ENCODE measurements at regions not wholly inside any gene's neighbourhood (a gene's known extent, or its start where the extent isn't known, plus 50 kb on each side); places are given as distances from the start of the nearest gene placed in this dataset.
"Not testable (repeated sequence)": the region's sequence is repeated elsewhere in the genome, so short reads cannot be mapped to it uniquely, and the experiment has no call there.

DNA sequence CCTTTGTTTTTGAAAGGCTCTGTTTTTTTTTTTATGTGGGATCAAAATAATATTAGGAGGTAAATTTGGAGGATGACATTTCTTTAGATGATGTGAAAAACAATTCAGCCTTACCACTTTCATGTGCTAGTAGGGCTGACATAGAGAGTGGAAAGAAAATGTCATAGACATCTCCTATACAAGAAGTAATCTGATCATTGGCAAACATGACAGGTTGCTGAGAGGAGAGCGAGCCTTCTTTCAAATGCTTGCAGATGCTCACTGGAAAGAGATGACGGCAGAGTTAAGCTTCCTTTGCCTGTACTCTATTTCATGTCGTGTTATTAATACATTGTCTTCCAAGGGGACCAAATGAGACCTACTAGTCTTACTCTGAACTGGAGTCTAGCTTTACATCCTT, 160.1 kb upstream of the DAP start:
- no peak for DNase-seq

DNA sequence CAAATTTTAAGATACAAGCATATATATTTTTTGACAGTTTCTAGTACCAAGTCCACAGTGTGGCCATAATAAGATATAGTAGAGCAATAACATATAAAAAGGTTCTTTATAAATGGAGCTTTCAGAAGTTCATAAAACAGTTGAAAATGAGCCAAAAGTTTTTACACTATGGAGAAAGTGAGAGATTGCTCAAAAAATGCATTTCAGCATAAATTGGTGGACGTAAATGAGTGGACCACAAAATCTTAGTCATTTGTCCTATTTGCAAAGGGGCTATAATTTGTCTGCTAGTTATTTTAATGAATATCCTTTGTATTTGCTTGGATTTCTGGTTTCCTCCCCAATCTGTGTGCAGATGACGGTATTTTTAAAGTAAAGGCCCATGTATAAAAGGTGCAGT, 159.4 kb upstream of the DAP start:
- no peak for DNase-seq

DNA sequence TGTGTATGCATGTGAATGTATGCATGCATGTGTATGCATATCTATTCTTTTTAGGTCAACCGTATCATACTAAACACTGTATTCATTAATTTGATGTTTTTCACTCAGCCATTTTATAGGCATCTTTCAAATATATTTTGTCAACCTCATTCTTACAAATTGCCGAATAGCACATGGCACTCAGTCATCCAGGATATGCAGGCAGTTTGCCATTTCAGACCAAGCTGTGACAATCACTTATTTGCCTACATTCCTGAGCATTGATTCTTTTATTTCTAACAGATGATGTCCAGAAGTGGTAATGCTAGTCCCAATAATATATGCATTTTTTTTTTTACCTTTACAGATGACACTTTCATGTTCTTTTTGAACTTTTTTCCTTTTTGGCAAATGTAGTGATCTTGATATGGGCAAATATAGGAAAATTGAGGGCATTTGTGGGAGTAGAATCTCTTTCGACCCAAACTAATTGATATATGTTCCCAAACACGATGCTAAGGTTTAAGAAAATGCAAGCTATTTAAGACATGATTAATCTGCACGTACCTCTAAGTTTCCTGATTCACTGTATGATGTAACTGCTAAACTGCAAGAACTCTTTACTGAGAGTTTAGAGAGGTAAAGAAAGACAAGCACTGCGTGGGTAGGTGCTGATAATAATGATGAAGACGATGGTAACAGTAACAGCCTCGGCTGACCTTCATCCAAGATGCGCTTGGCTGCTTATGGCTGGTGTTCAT, 153.9 kb upstream of the DAP start:
- DNase-seq: no peak

DNA sequence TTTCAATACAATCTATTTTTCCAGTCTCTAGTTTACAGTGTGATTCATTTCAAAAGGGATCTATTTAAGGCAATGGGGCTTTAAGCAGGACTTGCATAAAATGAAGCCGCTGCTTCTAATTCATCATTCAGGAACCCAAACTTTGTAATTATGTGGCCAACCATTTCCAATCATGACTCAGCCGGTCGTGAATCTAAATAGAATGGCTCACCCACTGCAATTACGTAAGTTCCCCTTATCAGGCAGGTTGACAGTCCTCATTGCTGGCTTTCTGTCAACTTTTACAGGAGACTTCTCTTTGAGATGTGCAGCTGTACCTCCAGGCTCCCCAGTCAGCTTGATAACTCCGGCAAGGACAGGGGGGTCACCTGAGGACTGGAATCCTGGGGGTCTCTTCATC, 152.8 kb upstream of the DAP start:
- DNase-seq: no peak

DNA sequence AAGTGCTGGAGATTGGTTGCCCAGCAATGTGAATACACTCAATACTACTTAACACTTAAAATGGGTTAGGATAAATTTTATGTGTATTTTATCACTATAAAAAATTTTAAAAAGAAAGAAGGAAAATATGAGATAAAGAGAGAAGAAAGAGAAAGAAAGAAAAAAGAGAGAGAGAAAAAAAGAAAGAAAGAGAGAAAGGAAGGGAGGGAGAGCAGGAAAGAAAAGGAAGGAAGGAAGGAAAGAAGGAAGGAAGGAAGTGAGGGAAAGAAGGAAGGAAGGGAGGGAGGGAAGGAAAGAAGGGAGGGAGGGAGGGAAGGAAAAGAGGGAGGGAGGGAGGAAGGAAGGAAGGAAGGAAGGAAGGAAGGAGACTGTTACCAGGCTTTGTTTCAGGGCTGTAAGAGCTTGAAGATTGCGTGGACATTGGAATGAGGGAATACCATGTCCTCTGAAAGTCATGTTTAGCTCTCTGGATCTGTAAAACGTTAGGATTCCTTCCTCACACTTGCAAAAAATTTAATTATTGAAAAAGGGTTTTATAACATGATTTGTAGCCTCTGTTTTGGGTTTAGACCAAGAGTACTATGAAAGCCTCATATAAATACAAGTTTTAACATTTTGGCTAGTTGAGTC, 152.3 kb upstream of the DAP start:
- DNase-seq: no peak

DNA sequence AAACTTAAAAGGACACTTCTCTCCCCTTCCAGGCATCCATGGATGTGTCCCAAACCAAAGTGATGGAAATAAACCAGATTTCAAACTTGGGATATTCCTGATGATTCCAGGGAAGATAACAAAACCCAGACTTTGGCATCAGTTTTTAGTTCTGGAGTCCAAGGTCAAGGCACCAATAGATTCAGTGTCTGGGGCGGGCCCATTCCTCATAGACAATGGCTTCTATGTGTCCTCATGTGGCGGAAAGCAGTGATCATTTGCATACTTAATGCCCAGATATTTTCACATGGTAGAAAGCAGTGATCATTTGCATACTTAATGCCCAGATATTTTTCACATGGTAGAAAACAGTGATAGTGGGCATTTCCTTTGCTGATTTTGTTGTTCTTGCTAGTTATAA, 151.4 kb upstream of the DAP start:
- no peak for DNase-seq

DNA sequence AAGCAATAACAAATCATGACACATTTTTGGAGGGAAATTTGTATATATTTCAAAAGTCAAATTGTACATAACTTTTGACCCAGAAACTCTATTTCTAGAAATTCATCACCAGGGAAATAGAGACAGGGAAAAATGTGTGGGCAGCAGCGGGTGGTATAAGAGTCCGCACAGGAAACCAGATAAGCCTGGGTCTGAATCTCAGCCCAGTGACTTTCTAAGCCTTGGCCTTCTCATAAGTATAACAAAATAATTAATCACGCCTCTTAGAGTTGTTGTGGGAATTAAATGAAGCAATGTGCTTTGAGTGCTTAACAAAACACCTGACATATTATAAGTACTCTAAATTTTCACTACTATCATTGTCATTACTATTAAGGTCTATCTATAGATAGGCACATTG, 149.2 kb upstream of the DAP start:
- no peak for DNase-seq

DNA sequence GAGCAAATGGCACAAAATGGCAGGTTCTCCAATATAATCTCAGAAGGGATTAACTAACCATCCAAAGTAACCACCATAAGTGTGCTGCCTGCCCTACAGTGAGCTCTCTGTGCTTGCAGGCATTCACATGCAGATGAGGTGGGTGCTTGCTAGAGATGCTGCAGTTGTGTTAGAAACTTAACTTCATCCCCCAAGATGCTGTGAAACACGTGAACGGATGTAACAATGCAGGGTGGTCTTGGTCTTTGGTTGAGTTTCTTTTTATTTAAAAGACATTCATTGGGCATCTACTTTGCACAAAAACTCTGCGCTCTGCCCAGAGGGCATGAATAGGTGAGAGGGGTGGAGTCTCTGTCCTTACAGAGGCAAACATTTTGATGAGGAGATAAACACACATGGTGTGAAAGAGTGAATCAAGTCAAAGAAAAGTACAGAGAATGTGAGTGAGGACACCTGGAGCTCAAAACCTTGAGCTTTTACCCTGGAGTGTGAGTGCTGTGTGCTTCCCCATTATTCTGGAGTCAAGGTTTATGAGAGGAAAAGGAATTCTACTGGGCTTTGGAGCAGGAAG, 143.9 kb upstream of the DAP start:
- no peak for DNase-seq

DNA sequence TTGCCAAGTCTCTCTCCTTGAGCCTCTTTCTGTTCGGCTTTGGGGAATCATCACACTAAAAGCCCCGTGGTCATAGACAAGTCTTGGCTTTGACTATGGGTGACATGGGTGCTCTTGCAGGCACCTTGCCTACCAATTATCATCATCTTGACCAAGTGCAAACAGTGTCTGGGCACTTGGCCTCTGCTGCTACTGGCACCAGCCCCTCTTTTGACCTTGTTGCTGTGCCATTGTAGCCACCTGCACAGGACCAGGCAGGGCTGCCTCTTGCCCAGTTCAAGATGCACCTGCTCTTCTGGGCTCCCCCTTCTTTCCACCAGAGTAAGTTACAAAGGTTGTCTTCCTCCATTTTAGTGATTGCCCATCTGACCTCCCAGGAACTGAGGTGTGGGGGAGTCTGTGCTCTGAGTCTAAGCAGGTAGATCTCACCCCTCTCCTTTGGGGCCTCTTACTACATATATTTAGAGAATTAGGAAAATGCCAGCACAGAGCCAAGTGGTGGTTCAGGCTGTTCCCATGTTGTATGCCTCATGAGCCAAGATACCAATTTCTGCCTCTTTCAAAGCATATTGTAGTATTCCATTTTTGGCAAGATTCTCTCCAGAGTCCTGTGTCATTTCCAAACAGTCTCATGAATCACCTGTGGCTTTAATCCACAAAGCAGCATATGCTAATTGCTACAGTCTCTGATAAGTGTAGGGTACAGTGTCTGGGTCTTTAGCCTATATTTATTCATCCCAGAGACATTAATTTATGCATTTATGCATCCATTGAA, 142.9 kb upstream of the DAP start:
- no peak for DNase-seq

DNA sequence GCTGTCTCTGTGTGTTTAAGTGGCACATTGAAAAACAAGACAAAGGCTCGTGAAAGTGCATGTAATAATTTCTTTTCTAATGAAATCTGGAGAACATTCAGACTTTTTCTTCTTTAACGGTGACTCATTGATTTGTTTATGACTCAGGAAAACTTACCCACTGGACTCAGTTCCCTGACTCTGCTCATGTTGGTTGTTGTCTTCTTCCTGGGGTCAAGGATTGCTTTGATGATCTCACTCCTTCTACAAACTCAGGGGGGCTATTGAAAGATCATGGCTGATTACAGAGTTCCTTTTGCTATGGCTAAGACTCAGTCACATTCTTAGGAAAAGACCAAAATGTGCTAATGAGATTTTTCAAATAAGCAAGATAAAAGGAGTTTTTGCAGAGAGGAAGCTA, 141.1 kb upstream of the DAP start:
- no peak for DNase-seq

DNA sequence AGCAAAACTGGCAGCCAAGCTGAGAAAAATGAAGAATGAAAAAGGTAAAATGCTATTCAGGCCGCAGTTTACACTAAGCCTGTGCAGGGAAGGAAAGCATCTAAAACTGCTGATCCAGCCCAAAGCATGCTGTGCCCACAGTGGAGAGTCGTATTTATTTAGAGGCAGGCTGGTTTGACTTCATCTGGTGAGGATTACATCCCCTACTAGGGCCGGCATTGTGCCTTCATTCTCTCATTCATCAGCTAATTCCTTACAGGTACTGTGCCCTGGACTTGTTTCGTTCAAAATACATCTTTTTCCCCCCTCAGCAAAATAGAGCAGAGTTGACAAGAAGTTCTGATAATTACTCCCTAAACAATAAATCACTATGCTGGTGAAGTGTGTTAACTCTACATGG, 137.5 kb upstream of the DAP start:
- no peak for DNase-seq

DNA sequence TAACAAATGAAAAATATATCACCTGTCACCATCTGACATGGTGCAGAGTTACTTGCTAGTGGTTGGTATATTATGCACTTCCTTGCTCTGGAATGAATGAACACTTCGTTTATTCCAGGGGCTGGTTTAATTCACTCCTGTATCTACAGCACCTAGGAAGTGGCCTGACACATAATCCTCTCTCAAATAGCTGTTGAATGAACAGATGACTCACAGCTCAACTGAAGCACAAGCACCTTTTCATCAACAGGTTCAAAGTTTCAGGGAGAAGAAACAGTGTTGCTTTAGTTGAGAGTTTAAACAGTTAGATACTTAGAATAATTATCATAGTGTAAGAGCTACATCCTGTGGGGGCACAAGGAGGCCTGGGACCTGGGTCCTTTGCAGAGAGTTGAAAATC, 135.0 kb upstream of the DAP start:
- no peak for DNase-seq

DNA sequence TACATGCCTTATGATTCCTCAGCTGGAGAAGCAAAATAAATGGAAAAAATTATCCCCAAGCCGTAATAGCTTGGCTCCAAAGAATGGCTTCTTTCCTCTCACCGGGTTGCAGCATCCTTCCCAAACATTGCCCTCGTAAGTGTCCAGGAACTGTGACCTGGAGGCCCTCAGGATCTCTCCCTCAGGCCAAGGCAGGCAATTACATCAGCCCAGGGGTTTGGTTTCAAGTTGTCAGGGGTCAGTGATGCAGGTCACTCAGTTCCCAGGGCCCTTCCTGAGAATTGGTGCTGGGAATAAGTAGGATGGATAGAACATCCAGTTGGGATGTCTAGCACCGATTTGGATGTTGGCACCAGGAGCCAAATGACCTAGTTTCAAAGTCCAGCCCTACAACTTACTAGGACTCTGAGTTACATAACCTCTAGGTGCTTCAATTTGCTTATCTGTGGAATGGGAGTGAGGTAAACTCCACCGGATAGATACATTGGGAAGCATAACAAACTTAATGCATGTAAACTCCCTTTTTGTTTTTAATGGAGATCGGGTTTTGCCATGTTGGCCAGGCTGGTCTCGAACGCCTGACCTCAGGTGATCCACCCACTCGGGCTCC, 133.5 kb upstream of the DAP start:
- no peak for DNase-seq

DNA sequence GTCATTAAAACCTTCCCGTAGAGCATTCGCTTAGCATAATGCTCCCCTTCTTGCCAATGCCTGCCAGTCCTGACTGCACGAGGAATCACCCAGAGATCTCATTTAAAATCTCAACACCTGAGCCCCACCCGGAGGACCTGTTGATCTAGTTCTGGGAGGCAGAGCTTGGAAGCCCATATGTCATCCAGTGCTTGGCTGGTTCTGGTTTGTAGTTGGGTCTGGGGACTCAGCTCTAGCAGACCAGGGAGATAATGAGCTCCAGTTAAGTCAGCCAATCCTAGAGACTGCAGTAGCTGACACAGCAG, 131.8 kb upstream of the DAP start:
- no peak for DNase-seq

DNA sequence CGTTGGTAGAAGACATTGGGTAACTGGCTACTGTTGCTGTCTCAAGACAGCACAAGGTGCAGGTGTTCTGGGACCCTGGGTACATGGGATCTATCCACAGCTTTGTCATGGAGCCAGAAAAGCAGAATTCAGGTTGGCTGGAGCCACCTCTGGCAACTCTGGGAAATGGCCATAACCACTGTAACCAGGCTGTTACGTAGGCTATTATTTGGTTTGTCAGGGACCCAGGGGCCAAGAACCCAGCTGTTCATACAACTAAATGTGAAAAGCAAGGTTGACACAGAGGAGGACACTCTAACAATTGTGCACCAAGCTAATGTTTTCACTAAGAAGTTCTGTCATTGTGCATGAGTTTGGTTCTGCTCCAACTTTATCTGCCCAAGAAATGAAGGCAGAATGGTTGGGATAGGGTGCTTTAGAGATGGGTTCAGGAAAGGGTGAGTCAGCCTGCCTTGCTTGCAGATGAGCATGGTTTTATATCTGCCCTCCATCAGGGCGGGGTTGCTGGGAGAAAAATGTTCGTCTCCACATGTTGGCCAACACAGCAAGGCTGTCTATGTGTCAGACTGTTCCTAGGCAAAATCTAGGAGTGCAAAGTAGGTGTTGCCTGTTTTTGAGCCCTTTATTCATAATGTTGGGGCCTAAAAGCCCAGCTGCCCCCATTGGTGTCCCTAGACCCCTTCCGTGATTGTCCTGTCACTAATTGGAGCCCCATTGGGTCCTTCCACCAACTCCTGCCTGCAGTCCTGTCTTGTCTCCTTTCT, 131.3 kb upstream of the DAP start:
- DNase-seq: no peak

DNA sequence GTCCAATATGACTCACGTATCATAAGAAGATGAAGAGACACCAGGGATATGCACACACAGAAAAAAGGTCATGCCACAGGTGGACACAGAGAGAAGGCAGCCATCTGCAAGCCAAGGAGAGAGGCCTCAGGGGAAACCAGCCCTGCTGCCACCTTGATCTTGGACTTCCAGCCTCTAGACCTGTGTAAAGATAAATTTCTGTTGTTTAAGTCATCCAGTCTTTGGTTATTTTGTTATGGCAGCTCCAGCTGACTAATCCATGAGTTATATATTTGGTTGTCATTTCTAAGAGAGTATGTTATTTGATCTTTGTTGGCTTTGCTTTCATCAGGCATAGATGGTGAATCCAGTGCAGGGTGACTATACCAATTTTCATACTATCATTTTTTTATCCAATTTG, 130.2 kb upstream of the DAP start:
- no peak for DNase-seq

DNA sequence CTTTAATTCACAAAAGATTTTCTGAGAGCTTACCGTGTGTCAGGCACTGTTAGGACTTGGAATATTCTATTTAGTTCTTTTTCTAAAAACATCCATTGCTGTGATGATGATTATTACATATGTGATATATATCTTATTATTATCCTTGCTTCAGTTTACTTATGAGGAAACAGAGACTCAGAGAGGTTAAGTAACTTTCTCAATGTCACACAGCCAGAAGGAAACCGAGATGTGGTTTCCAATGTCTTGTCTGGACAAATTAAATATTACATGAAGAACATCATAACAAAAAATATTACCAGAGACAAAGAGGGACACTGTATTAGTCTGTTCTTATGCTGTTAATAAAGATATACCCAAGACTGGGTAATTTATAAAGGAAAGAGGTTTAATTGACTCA, 125.5 kb upstream of the DAP start:
- no peak for DNase-seq

DNA sequence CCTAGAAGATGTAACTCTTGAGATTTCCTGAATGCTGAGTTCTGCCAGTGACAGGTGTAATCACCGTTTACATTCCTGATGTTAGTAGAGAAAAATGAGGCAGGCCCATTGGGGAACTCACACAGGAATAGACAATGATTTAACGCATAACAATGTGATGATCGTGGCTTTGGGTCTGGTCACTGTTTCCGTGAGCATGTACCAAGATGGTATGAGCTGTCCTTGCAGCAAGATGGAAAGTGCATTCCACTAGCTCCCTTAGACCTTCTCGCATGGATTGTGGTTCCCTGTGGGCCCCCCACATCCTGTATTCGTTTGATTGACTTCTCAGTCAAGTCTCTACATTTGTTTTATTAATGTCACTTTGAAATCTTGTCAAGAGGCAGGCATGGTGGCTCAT, 124.0 kb upstream of the DAP start:
- DNase-seq: no peak

DNA sequence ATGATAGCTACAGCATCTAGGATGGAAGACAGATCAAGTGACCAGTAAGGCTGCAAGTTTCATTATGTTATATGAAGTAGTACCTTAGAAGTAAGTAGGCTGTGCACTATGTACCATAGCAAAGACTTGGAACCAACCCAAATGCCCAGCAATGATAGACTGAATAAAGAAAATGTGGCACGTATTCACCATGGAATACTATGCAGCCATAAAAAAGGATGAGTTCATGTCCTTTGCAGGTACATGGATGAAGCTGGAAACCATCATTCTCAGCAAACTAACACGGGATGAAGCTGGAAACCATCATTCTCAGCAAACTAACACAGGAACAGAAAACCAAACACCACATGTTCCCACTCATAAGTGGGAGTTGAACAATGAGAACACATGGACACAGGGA, 122.9 kb upstream of the DAP start:
- not testable (repeated sequence) for DNase-seq

DNA sequence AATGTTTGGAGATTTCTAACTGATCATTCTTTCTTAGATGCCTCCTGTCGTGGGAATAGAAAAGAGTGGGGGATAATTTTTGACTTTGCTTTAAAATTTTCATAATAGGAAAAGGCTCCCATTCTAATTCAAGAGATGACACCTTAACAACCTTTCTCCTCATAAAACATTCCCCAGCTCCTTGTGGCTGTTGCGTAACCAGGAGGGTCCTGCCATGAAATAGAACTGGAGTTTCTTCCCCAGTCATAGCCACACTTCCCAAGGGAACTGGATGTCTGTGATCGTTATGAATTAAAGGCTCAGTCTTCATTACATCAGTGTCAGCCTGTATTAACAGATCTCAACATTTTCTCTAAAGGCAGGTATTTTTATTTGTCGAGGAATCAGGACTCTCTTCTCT, 119.9 kb upstream of the DAP start:
- no peak for DNase-seq

DNA sequence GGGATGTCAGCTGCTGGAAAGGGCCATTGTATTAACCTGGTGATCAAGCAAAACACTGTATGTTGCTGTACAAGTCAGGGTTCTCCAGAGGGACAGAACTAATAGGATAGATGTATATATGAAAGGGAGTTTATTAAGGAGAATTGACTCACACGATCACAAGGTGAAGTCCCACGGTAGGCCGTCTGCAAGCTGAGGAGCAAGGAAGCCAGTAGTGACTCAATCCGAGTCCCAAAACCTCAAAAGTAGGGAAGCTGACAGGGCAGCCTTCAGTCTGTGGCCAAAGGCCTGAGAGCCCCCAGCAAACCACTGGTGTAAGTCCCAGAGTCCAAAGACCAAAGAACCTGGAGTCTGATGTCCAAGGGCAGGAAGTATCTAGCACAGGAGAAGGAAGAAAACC, 116.0 kb upstream of the DAP start:
- not testable (repeated sequence) for DNase-seq

DNA sequence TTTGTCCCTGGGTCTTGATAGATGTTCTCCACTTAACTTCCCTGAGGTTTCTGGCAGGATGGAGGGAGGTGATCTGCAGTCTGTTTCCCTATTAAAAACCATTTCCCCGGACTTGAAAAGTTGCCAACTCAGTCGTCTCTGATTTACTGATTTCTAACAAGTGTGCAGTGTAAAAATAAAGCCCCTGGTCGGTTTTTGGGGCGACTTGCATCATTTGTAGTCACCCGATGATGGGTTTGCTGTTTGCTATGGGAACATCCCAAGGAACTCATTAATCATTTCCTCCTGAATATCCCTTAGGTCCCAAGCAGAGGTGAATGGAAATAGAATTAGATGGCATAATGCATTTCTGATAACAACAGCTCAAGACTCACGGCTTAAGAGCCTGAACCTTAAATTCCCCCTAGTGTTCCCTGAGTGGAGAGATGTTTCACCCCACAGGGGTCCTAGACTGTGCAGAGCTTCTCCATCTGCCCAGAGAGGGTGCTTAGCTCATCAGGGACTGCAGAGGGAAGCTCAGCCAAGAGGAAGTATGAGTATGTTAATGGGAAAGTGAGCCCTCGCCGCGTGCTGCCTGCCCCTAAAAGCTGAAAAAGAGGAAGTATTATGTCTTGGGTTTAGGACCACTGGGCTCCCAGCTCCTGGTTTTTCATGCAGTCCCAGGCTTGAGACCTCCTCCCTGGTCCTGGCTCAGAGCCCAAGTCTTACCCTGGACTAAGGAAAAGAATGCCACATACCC, 115.1 kb upstream of the DAP start:
- DNase-seq: no peak

All from right kidney (tissue), 1 donor.